WTC11 (cell line): ENCODE measurements at regions not wholly inside any gene's neighbourhood (a gene's known extent, or its start where the extent isn't known, plus 50 kb on each side); places are given as distances from the start of the nearest gene placed in this dataset.

Experiments used
- ATAC-seq: fragments of 200-7000 bp; cut with Tn5 transposase; 2 replicates; pipeline ENCODE4 v1.10.0; 2021; ENCODE audit warnings: mild to moderate bottlenecking, moderate library complexity
- CTCF ChIA-PET: fragments of 300-600 bp; sonication (Branson Sonifier 250); formaldehyde crosslinking; loops from one replicate; lab custom pipeline; 2021; ENCODE audit warnings: antibody characterized with exemption; lab: Charles Lee
- POLR2A ChIA-PET: fragments of 350-600 bp; sonication (Branson Sonifier 250); formaldehyde crosslinking; loops from one replicate; lab custom pipeline; 2021; ENCODE audit warnings: antibody characterized with exemption; lab: Charles Lee
- DNase-seq: peaks from one replicate; pipeline ENCODE4 v3.0.0; 2021; ENCODE audit warnings: low spot score
- H3K27ac Mint-ChIP-seq: 2 replicates; pipeline ENCODE4 v1.8.0; 2021; ENCODE audit warnings: mixed read lengths
- H3K27me3 Mint-ChIP-seq: 2 replicates; pipeline ENCODE4 v1.8.0; 2021; ENCODE audit warnings: low read depth, mild to moderate bottlenecking, moderate library complexity, mixed read lengths
- H3K36me3 Mint-ChIP-seq: 2 replicates; pipeline ENCODE4 v1.8.0; 2021; ENCODE audit warnings: mixed read lengths
- H3K4me1 Mint-ChIP-seq: 2 replicates; pipeline ENCODE4 v1.8.0; 2022; ENCODE audit warnings: mixed read lengths
- H3K4me3 Mint-ChIP-seq: 2 replicates; pipeline ENCODE4 v1.8.0; 2021; ENCODE audit warnings: mild to moderate bottlenecking, moderate library complexity, mixed read lengths
- H3K9me3 Mint-ChIP-seq: 2 replicates; pipeline ENCODE4 v1.8.0; 2021; ENCODE audit warnings: mixed read lengths
- AFF4 ChIP-seq: sonication (generic); formaldehyde crosslinking; IDR thresholded peaks from 2 replicates; pipeline ENCODE4 v1.8.1; 2023; ENCODE audit warnings: mild to moderate bottlenecking, missing genetic modification reagents, borderline replicate concordance
- ATF2 ChIP-seq: sonication (generic); formaldehyde crosslinking; IDR thresholded peaks from 2 replicates; pipeline ENCODE4 v1.8.1; 2022; ENCODE audit warnings: low read depth, missing genetic modification reagents, borderline replicate concordance
- CBFB ChIP-seq: sonication (generic); formaldehyde crosslinking; IDR thresholded peaks from 2 replicates; pipeline ENCODE4 v1.8.1; 2022; ENCODE audit warnings: mild to moderate bottlenecking, low read depth, missing genetic modification reagents
- ETV6 ChIP-seq: sonication (generic); formaldehyde crosslinking; IDR thresholded peaks from 2 replicates; pipeline ENCODE4 v1.8.1; 2022; ENCODE audit warnings: mild to moderate bottlenecking, missing genetic modification reagents
- GRHL2 ChIP-seq: fragments of 250-450 bp; sonication (Bioruptor Pico); IDR thresholded peaks from 2 replicates; pipeline ENCODE4 v1.8.0; 2022; ENCODE audit warnings: mild to moderate bottlenecking, moderate library complexity; ENCODE audit not compliant: insufficient replicate concordance, severe bottlenecking
- HMGXB4 ChIP-seq: sonication (generic); formaldehyde crosslinking; IDR thresholded peaks from 2 replicates; pipeline ENCODE4 v1.8.1; 2023; ENCODE audit warnings: mild to moderate bottlenecking, moderate library complexity, missing genetic modification reagents
- SMAD3 ChIP-seq: sonication (generic); formaldehyde crosslinking; IDR thresholded peaks from 2 replicates; pipeline ENCODE4 v1.8.0; 2022; ENCODE audit warnings: missing genetic modification reagents, mild to moderate bottlenecking, borderline replicate concordance
- SOX15 ChIP-seq: fragments of 250-450 bp; sonication (Bioruptor Pico); IDR thresholded peaks from 2 replicates; pipeline ENCODE4 v1.9.0; 2021; ENCODE audit warnings: mild to moderate bottlenecking
- ZBTB43 ChIP-seq: sonication (generic); formaldehyde crosslinking; IDR thresholded peaks from 2 replicates; pipeline ENCODE4 v1.8.1; 2023; ENCODE audit warnings: mild to moderate bottlenecking, missing genetic modification reagents
- ZNF232 ChIP-seq: sonication (generic); formaldehyde crosslinking; IDR thresholded peaks from 2 replicates; pipeline ENCODE4 v1.8.0; 2022; ENCODE audit warnings: mild to moderate bottlenecking, missing genetic modification reagents
- ZNF317 ChIP-seq: sonication (generic); formaldehyde crosslinking; IDR thresholded peaks from 2 replicates; pipeline ENCODE4 v1.8.1; 2023; ENCODE audit warnings: low read depth, mild to moderate bottlenecking, moderate library complexity, missing genetic modification reagents, borderline replicate concordance
- ZNF425 ChIP-seq: fragments of 250-450 bp; sonication (Bioruptor Pico); conservative IDR thresholded peaks from 2 replicates; pipeline ENCODE4 v1.9.0; 2021; ENCODE audit warnings: mild to moderate bottlenecking
- TF ChIP-seq, protein P1 (sequence below): sonication (generic); formaldehyde crosslinking; IDR thresholded peaks from 2 replicates; pipeline ENCODE4 v1.8.1; 2023; ENCODE audit warnings: mild to moderate bottlenecking, missing genetic modification reagents, moderate library complexity
- TF ChIP-seq, protein P2 (sequence below): fragments of 250-450 bp; sonication (Bioruptor Pico); IDR thresholded peaks from 2 replicates; pipeline ENCODE4 v1.8.0; 2021; ENCODE audit warnings: mild to moderate bottlenecking

DNA sequence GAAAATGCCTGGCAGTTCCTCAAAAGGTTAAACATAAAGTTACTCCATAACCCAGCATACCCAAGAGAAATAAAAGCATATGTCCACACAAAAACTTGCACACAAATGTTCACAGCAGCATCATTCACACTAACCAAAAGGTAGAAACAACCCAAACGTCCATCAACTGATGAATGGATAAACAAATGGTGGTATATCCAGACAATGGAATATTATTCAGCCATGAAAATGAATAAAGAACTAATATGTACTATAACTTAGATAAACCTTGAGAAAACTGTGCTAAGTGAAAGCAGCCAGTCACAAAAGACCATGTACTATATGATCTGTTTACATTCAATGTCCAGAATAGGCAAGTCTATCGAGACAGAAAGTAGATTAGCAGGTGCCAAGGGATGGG lies 60.4 kb downstream of the CAMK2N1 start (continued):
- TF ChIP-seq ATF2 (CRISPR knock-in tag), result no peak

GRCh38 chr1:20423169-20423795 lies 62.7 kb downstream of the CAMK2N1 start:
- Mint-ChIP-seq H3K4me3 (no peak overlapping the region), H3K36me3 (peaks cover 6% of the 10 kb centered on the region), H3K4me1 (no peaks in the 10 kb centered on the region), H3K27ac (no peak overlapping the region), H3K27me3 (peaks cover 85% of the 10 kb centered on the region), H3K9me3 (peaks cover 41% of the 10 kb centered on the region)
- DNase-seq (no peak), ATAC-seq (no peak)
- TF ChIP-seq ZNF232 (CRISPR knock-in tag), result no peak
- TF ChIP-seq ZNF317 (CRISPR knock-in tag), result peak; percentile 90
- TF ChIP-seq SMAD3, result no peak
- TF ChIP-seq ZNF425, result no peak
- CTCF ChIA-PET, result interaction anchor here (1.6 kb wide), 1 partner anchor 46 kb away, joined by 4 read pairs; no protein-coding TSS in a partner anchor
- POLR2A ChIA-PET, result no interaction called here

DNA sequence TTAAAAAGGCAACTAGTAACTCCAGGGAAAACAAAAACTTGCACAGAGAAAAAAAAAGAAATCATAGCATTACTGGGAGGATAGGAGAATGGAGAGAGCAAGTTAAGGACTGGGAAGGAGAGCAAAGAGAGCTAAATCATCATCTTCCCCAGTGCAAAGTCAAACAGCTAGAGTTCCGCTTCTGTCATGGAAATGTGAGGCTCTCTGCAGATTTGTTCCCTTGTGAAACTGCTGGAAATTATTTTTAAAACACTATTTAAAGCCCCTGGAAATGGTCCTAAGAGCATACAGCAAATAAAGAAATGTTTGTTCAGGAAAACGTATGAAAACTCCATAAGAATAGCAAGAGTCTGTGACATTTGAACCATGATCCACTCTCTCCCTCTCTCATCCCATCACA lies 64.6 kb downstream of the CAMK2N1 start:
- Mint-ChIP-seq H3K27me3 (peaks cover 83% of the 10 kb centered on the region), H3K9me3 (peaks cover 41% of the 10 kb centered on the region), H3K27ac (no peak overlapping the region), H3K4me3 (no peak overlapping the region), H3K4me1 (no peaks in the 10 kb centered on the region), H3K36me3 (peaks cover 6% of the 10 kb centered on the region)
- ATAC-seq (no peak), DNase-seq (no peak)
- POLR2A ChIA-PET, result no interaction called here
- CTCF ChIA-PET, result interaction anchor here (1.5 to 3.6 kb wide), 3 partner anchors 9 to 69 kb away, joined by 4 to 20 read pairs (median 4); no protein-coding TSS in a partner anchor
- TF ChIP-seq CBFB (no peak), ZNF317 (CRISPR knock-in tag) (no peak), HMGXB4 (CRISPR knock-in tag) (no peak), ATF2 (CRISPR knock-in tag) (no peak), GRHL2 (CRISPR knock-in tag) (no peak), ETV6 (CRISPR knock-in tag) (no peak), SOX15 (CRISPR knock-in tag) (no peak), AFF4 (no peak), ZBTB43 (no peak)
- TF ChIP-seq, protein P1, sequence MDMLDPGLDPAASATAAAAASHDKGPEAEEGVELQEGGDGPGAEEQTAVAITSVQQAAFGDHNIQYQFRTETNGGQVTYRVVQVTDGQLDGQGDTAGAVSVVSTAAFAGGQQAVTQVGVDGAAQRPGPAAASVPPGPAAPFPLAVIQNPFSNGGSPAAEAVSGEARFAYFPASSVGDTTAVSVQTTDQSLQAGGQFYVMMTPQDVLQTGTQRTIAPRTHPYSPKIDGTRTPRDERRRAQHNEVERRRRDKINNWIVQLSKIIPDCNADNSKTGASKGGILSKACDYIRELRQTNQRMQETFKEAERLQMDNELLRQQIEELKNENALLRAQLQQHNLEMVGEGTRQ (CRISPR knock-in tag), result no peak
- TF ChIP-seq, protein P2, sequence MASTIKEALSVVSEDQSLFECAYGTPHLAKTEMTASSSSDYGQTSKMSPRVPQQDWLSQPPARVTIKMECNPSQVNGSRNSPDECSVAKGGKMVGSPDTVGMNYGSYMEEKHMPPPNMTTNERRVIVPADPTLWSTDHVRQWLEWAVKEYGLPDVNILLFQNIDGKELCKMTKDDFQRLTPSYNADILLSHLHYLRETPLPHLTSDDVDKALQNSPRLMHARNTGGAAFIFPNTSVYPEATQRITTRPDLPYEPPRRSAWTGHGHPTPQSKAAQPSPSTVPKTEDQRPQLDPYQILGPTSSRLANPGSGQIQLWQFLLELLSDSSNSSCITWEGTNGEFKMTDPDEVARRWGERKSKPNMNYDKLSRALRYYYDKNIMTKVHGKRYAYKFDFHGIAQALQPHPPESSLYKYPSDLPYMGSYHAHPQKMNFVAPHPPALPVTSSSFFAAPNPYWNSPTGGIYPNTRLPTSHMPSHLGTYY (CRISPR knock-in tag), result no peak
